ENCODE measurements at regions not wholly inside any gene's neighbourhood (a gene's known extent, or its start where the extent isn't known, plus 50 kb on each side); places are given as distances from the start of the nearest gene placed in this dataset.

DNA sequence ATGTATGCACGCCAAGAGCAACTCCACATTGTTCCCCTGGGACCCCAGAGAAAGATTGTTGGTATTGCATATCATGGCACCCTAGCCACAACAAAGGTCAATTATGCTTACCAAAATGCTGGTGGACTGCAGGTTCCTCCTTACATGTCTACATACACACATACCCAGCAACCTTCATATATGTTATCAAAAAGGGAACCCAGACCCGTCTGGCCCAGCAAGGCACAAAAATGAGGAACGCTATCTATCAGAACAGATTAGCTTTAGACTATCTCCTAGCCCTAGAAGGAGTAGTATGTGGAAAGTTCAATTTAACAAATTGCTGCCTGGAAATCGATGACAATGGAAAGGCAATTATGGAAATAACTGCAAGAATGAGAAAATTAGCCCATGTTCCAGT, 61.5 kb downstream of the DHRS2 start:
- peaks cover 5% of the 10 kb centered on the region for H3K4me1 ChIP-seq (ENCODE audit: insufficient read depth, low read length)
- H3K27ac ChIP-seq (ENCODE audit: low read depth in 1 of 2, low read length in 2 of 2) = no peak overlapping the region
- Mint-ChIP-seq H3K4me3 (no peak overlapping the region), H3K9me3 (peaks cover 1% of the 10 kb centered on the region), H3K27ac (no peak overlapping the region), H3K27me3 (peaks cover 33% of the 10 kb centered on the region), H3K4me1 (ENCODE audit: low read depth) (no peaks in the 10 kb centered on the region), H3K36me3 (ENCODE audit: low read depth) (no peaks in the 10 kb centered on the region)
- no peak for DNase-seq
- ATAC-seq (ENCODE audit: poor library complexity) = no peak
- POLR2A ChIA-PET = no interaction called here
- CTCF ChIA-PET = no interaction called here
- peaks cover 24 to 61% of the 10 kb centered on the region in 2 experiments for H3K27me3 ChIP-seq (ENCODE audit: control insufficient read depth in 1 of 2, insufficient read depth in 2 of 2, low read length in 2 of 2)
- no peaks in the 10 kb centered on the region for H3K36me3 ChIP-seq (ENCODE audit: insufficient read depth, low read length)
- intact Hi-C loops (cut with DNase I, micrococcal nuclease) = no loop called here
- TF ChIP-seq, protein P1, sequence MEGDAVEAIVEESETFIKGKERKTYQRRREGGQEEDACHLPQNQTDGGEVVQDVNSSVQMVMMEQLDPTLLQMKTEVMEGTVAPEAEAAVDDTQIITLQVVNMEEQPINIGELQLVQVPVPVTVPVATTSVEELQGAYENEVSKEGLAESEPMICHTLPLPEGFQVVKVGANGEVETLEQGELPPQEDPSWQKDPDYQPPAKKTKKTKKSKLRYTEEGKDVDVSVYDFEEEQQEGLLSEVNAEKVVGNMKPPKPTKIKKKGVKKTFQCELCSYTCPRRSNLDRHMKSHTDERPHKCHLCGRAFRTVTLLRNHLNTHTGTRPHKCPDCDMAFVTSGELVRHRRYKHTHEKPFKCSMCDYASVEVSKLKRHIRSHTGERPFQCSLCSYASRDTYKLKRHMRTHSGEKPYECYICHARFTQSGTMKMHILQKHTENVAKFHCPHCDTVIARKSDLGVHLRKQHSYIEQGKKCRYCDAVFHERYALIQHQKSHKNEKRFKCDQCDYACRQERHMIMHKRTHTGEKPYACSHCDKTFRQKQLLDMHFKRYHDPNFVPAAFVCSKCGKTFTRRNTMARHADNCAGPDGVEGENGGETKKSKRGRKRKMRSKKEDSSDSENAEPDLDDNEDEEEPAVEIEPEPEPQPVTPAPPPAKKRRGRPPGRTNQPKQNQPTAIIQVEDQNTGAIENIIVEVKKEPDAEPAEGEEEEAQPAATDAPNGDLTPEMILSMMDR (IDR thresholded peaks at IDR 0.05) = no peak
- peaks cover 0 to 3% of the 10 kb centered on the region in 2 experiments for H3K9me3 ChIP-seq (ENCODE audit: control insufficient read depth in 1 of 2, insufficient read depth in 1 of 2, low read length in 2 of 2)
- no peak overlapping the region for H3K4me3 ChIP-seq (ENCODE audit: low read length)

DNA sequence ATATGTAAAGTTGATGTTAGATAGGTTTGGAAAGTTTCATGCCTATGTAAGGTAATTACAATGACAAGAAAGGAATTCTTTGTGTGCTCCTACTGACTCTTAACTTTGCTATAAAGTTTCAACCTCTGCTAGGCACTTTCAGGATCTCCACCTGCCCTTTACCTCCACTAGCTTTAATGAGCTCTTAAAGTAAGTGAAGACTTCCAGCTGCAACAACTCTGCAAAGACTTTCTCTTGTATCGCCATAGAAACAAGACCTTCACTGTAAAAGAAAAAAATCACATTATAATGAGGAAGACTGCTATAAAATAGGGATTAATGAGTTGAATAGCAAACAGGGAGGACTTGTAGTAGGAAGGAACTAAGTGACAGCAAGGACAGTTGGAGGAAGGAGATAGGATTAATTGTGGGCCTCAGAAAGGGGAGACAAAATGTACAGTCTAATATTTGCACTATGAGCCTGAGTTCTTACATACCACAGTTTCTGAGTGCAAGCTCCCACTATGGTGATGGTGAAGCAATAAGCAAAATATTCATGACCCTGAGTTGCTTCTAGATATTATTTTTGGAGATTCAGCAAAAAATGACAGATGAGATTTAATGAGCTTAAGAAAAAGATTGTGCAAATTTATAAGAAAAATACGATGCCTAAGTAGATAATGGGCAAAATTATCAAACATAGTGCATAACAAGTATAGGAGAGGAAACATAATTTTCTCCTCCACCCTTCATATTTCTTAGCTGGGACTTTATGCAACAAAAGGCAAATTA, 66.7 kb downstream of the DHRS2 start:
- no peak for ATAC-seq (ENCODE audit: poor library complexity)
- no peak overlapping the region for H3K4me3 ChIP-seq (ENCODE audit: low read length)
- intact Hi-C loops (cut with DNase I, micrococcal nuclease) = no loop called here
- H3K27ac Mint-ChIP-seq = no peak overlapping the region
- no peak for DNase-seq
- CTCF ChIA-PET = interaction anchor here (1.0 kb wide), 1 partner anchor 21 kb away, joined by 3 read pairs; no protein-coding TSS in a partner anchor
- peaks cover 8 to 12% of the 10 kb centered on the region in 2 experiments for H3K9me3 ChIP-seq (ENCODE audit: control insufficient read depth in 1 of 2, insufficient read depth in 1 of 2, low read length in 2 of 2)
- H3K4me1 Mint-ChIP-seq (ENCODE audit: low read depth) = no peaks in the 10 kb centered on the region
- POLR2A ChIA-PET = no interaction called here
- TF ChIP-seq, protein P1 (IDR thresholded peaks at IDR 0.05) = no peak
- no peaks in the 10 kb centered on the region for H3K4me1 ChIP-seq (ENCODE audit: insufficient read depth, low read length)
- H3K36me3 Mint-ChIP-seq (ENCODE audit: low read depth) = no peaks in the 10 kb centered on the region
- H3K27ac ChIP-seq (ENCODE audit: low read depth in 1 of 2, low read length in 2 of 2) = no peak overlapping the region
- peaks cover 42% of the 10 kb centered on the region for H3K27me3 Mint-ChIP-seq
- H3K9me3 Mint-ChIP-seq = peaks cover 3% of the 10 kb centered on the region
- H3K27me3 ChIP-seq (ENCODE audit: control insufficient read depth in 1 of 2, insufficient read depth in 2 of 2, low read length in 2 of 2) = peaks cover 0 to 25% of the 10 kb centered on the region in 2 experiments
- no peaks in the 10 kb centered on the region for H3K36me3 ChIP-seq (ENCODE audit: insufficient read depth, low read length)
- H3K4me3 Mint-ChIP-seq = no peak overlapping the region

DNA sequence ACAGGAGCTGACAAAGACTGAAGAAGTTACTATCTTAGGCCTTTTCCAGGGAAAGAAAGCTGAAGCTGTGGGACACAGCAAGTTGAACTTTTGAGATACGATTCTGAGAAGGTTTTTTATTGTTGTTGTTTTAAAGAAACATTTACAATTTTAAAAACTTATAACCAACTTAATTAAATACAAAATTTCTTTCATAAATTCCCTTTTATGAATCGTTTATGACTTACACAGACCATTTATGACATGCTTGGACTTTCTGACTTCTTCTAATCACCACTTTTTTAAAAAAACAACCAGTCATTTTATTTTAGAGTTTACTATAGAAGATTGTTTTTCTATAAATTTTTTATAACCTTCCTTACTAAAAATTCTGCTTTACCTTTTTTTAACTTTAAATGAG, 68.7 kb downstream of the DHRS2 start:
- Histone ChIP-seq H3K4me1 (ENCODE audit: insufficient read depth, low read length) (no peaks in the 10 kb centered on the region), H3K27me3 (ENCODE audit: control insufficient read depth in 1 of 2, insufficient read depth in 2 of 2, low read length in 2 of 2) (peaks cover 0 to 11% of the 10 kb centered on the region in 2 experiments), H3K9me3 (ENCODE audit: control insufficient read depth in 1 of 2, insufficient read depth in 1 of 2, low read length in 2 of 2) (peaks cover 8 to 12% of the 10 kb centered on the region in 2 experiments), H3K4me3 (ENCODE audit: low read length) (no peak overlapping the region), H3K36me3 (ENCODE audit: insufficient read depth, low read length) (no peaks in the 10 kb centered on the region), H3K27ac (ENCODE audit: low read depth in 1 of 2, low read length in 2 of 2) (no peak overlapping the region)
- intact Hi-C loops (cut with DNase I, micrococcal nuclease) = no loop called here
- Mint-ChIP-seq H3K4me1 (ENCODE audit: low read depth) (no peaks in the 10 kb centered on the region), H3K27me3 (peaks cover 44% of the 10 kb centered on the region), H3K27ac (no peak overlapping the region), H3K4me3 (no peak overlapping the region), H3K9me3 (peaks cover 3% of the 10 kb centered on the region), H3K36me3 (ENCODE audit: low read depth) (no peaks in the 10 kb centered on the region)
- ATAC-seq (ENCODE audit: poor library complexity) (no peak), DNase-seq (no peak)
- ChIA-PET CTCF (interaction anchor here (0.5 kb wide), 1 partner anchor 9 kb away, joined by 3 read pairs; no protein-coding TSS in a partner anchor), POLR2A (no interaction called here)
- TF ChIP-seq, protein P1 (IDR thresholded peaks at IDR 0.05) = no peak
